K562 (cell line): ENCODE measurements at regions not wholly inside any gene's neighbourhood (a gene's known extent, or its start where the extent isn't known, plus 50 kb on each side); places are given as distances from the start of the nearest gene placed in this dataset.
"Not testable (repeated sequence)": the region's sequence is repeated elsewhere in the genome, so short reads cannot be mapped to it uniquely, and the experiment has no call there.

Experiments
- ATAC-seq: fragments of 200-7000 bp; cut with Tn5 transposase; 3 replicates; pipeline ENCODE4 v1.9.1; 2020; ENCODE audit warnings: moderate library complexity
- BruUV-seq: library from RNA; stranded (reverse); fragments of 400-500 nt; replicated peaks from 2 replicates; lab custom pipeline; 2021; lab: Mats Ljungman, UMichigan
- CTCF ChIA-PET: fragments of 300-600 bp; formaldehyde crosslinking; extraction: SDS; loops from one replicate; lab custom pipeline; 2021; ENCODE audit warnings: low intra/inter-chr PET ratio; lab: Yijun Ruan, JAX
- POLR2A ChIA-PET: fragments of 300-600, 350-650 bp; sonication (Branson Sonifier 250); formaldehyde crosslinking; extraction: SDS; loops from one replicate; lab custom pipeline; 2021; ENCODE audit warnings: antibody characterized with exemption, inconsistent platforms; lab: Yijun Ruan, JAX
- DNase-seq, 4 experiments: peaks; one replicate each; pipeline versions ENCODE4 v3.0.0 to v3.0.0-alpha.2; 2011 to 2018; ENCODE audit warnings: low spot score in 3 of 4, mixed read lengths in 3 of 4; ENCODE audit errors: extremely low read depth in 1 of 4
- FAIRE-seq: peaks from 2 replicates; lab custom pipeline; 2011; peaks lifted over from hg19 to GRCh38; lab: Jason Lieb, UNC
- H2AFZ ChIP-seq: 2 replicates; pipeline ENCODE4 v1.6.0; 2011; ENCODE audit warnings: low read depth, low read length, control low read depth, inconsistent platforms
- H3K27ac ChIP-seq: fragments of 200-600 bp; 3 replicates; pipeline ENCODE4 v1.8.0; 2011; ENCODE audit warnings: low read depth, mild to moderate bottlenecking, control low read depth, inconsistent platforms, low read length, moderate library complexity, mixed read lengths; ENCODE audit errors: extremely low read depth
- H3K27me3 ChIP-seq, 2 experiments: fragments of 300-600 bp in 1 of 2; 2 replicates in 1 of 2; 3 replicates in 1 of 2; pipeline versions ENCODE4 v1.6.0 to v1.8.0; 2011; ENCODE audit warnings: inconsistent platforms in 2 of 2, low read length in 2 of 2, mild to moderate bottlenecking in 1 of 2, mixed read lengths in 1 of 2, moderate library complexity in 1 of 2; ENCODE audit not compliant: control insufficient read depth in 2 of 2, insufficient read depth in 2 of 2
- H3K36me3 ChIP-seq: fragments of 300-600 bp; 3 replicates; pipeline ENCODE4 v1.8.0; 2011; ENCODE audit warnings: mild to moderate bottlenecking, low read length, inconsistent platforms; ENCODE audit not compliant: control insufficient read depth, insufficient read depth
- H3K4me1 ChIP-seq, 2 experiments: fragments of 200-600 bp in 1 of 2; replicated peaks in 1 of 2; 2 replicates in 1 of 2; 3 replicates in 1 of 2; pipeline versions ENCODE4 v1.5.1 to v1.8.0; 2011; ENCODE audit warnings: inconsistent platforms in 2 of 2, low read length in 2 of 2, mild to moderate bottlenecking in 1 of 2, mixed read lengths in 1 of 2, moderate library complexity in 1 of 2; ENCODE audit not compliant: control insufficient read depth in 2 of 2, insufficient read depth in 2 of 2
- H3K4me2 ChIP-seq: 2 replicates; pipeline ENCODE4 v1.6.1; 2011; ENCODE audit warnings: low read length, control low read depth, inconsistent platforms, mixed read lengths; ENCODE audit not compliant: insufficient read depth
- H3K4me3 ChIP-seq: fragments of 200-600 bp; sonication (generic), shearing (Covaris generic); 2 replicates; pipeline ENCODE4 v1.5.1; 2016; ENCODE audit warnings: control low read depth, inconsistent platforms
- H3K79me2 ChIP-seq: fragments of 200-600 bp; 3 replicates; pipeline ENCODE4 v1.8.0; 2011; ENCODE audit warnings: low read length, inconsistent platforms; ENCODE audit not compliant: control insufficient read depth, insufficient read depth
- H3K9ac ChIP-seq, 2 experiments: 2 replicates each; pipeline versions ENCODE4 v1.6.0 to v1.6.1; 2011; ENCODE audit warnings: low read depth in 2 of 2, low read length in 2 of 2, control low read depth in 1 of 2, inconsistent platforms in 1 of 2, mild to moderate bottlenecking in 1 of 2, mixed read lengths in 1 of 2; ENCODE audit not compliant: insufficient read depth in 1 of 2
- H3K9me1 ChIP-seq: one replicate; pipeline ENCODE4 v1.6.0; 2011; ENCODE audit warnings: inconsistent platforms, mild to moderate bottlenecking, low read length, moderate library complexity; ENCODE audit not compliant: control insufficient read depth, insufficient read depth
- H3K9me3 ChIP-seq: replicated peaks from 2 replicates; pipeline ENCODE4 v1.5.1; 2011; ENCODE audit warnings: low read depth, low read length, inconsistent platforms; ENCODE audit not compliant: control insufficient read depth, insufficient read depth
- H4K20me1 ChIP-seq: replicated peaks from 2 replicates; pipeline ENCODE4 v1.6.1; 2011; ENCODE audit warnings: low read length, inconsistent platforms, mixed read lengths; ENCODE audit not compliant: control insufficient read depth, insufficient read depth
- SMAD3 ChIP-seq: fragments of 450-650 bp; formaldehyde crosslinking; conservative IDR thresholded peaks from 2 replicates; pipeline ENCODE4 v1.4.0; 2020; ENCODE audit warnings: mild to moderate bottlenecking
- USF1 ChIP-seq: sonication (generic); formaldehyde crosslinking; IDR thresholded peaks from 2 replicates; pipeline ENCODE4 v1.9.0; 2022; ENCODE audit warnings: mild to moderate bottlenecking, missing genetic modification reagents
- ZBTB1 ChIP-seq: sonication (generic); formaldehyde crosslinking; IDR thresholded peaks from 2 replicates; pipeline ENCODE4 v1.8.1; 2023; ENCODE audit warnings: missing genetic modification reagents, low read depth, mild to moderate bottlenecking, borderline replicate concordance
- ZNF124 ChIP-seq: sonication (generic); formaldehyde crosslinking; IDR thresholded peaks from 2 replicates; pipeline ENCODE4 v1.8.1; 2022; ENCODE audit warnings: missing genetic modification reagents
- whole genome bisulfite sequencing: fragments of 100-300 bp; shearing (Covaris generic); methylation state at CpG from one replicate; pipeline ENCODE4 v1.1.6; 2016; ENCODE audit warnings: low coverage, mixed read lengths; ENCODE audit not compliant: insufficient coverage; ENCODE audit errors: missing lambda C conversion rate; 5-methylcytosine and 5-hydroxymethylcytosine counted together
- in situ Hi-C: fragments of 300-500 bp; cut with MboI; formaldehyde crosslinking; loops from 4 replicates; pipeline ENCODE4 v1.15.0; 2018; ENCODE audit warnings: inconsistent platforms, mixed read lengths
- intact Hi-C: fragments of 100-400 bp; cut with micrococcal nuclease; formaldehyde crosslinking; loops from 2 replicates; pipeline ENCODE4 v1.14.2; 2022
- TF ChIP-seq, protein P1 (sequence below), 3 experiments: IDR thresholded peaks in 2 of 3; conservative IDR thresholded peaks in 1 of 3; 2 replicates each; pipeline ENCODE4 v1.5.1; 2011 to 2012; ENCODE audit warnings: low read length in 3 of 3, mild to moderate bottlenecking in 3 of 3, control low read depth in 2 of 3, improper control_type of control experiment in 1 of 3, inconsistent platforms in 1 of 3, low read depth in 1 of 3, mixed read lengths in 1 of 3, moderate library complexity in 1 of 3; ENCODE audit not compliant: insufficient read depth in 2 of 3

DNA sequence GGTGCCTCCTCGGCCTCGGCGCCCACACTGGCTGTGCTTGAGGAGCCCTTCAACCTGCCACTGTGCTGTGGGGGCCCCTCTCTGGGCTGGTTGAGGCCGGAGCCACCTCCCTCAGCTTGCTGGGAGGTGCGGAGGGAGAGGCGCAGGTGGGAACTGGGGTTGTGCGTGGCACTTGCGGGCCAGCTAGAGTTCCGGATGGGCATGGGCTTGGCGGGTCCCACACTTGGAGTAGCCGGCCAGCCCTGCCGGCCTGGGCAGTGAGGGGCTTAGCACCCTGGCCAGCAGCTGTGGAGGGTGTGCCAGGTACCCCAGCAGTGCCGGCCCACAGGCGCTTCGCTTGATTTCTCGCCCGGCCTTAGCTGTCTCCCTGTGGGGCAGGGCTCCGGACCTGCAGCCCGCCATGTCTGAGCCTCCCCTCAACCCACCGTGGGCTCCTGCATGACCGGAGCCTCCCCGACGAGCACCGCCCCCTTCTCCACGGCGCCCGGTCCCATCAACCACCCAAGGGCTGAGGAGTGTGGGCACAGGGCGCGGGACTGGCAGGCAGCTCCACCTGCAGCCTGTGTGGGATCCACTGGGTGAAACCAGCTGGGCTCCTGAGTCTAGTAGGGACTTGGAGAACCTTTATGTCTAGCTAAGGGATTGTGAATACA, 723.8 kb downstream of the DIAPH3 start:
- ChIA-PET POLR2A (no interaction called here), CTCF (no interaction called here)
- Histone ChIP-seq H3K9me1 (no peaks in the 10 kb centered on the region), H3K27ac (no peak overlapping the region), H3K4me1 (no peaks in the 10 kb centered on the region), H3K9me3 (no peaks in the 10 kb centered on the region), H4K20me1 (no peaks in the 10 kb centered on the region), H3K79me2 (no peaks in the 10 kb centered on the region), H3K4me3 (no peak overlapping the region), H2AFZ (no peak overlapping the region), H3K27me3 (peaks cover 0 to 5% of the 10 kb centered on the region in 2 experiments; a peak in 1 of 5 replicates), H3K4me2 (no peak overlapping the region), H3K36me3 (no peaks in the 10 kb centered on the region), H3K9ac (no peak overlapping the region)
- in situ Hi-C loops: no loop called here
- intact Hi-C loops: no loop called here
- BruUV-seq: no TSS peak
- ATAC-seq (no peak), FAIRE-seq (no peak), DNase-seq (no peak)
- TF ChIP-seq, protein P1, sequence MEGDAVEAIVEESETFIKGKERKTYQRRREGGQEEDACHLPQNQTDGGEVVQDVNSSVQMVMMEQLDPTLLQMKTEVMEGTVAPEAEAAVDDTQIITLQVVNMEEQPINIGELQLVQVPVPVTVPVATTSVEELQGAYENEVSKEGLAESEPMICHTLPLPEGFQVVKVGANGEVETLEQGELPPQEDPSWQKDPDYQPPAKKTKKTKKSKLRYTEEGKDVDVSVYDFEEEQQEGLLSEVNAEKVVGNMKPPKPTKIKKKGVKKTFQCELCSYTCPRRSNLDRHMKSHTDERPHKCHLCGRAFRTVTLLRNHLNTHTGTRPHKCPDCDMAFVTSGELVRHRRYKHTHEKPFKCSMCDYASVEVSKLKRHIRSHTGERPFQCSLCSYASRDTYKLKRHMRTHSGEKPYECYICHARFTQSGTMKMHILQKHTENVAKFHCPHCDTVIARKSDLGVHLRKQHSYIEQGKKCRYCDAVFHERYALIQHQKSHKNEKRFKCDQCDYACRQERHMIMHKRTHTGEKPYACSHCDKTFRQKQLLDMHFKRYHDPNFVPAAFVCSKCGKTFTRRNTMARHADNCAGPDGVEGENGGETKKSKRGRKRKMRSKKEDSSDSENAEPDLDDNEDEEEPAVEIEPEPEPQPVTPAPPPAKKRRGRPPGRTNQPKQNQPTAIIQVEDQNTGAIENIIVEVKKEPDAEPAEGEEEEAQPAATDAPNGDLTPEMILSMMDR (IDR thresholded peaks at IDR 0.05 in 2 of 3, conservative IDR thresholded peaks at IDR 0.05 in 1 of 3; ENCODE audit: insufficient read depth in 2 of 3, low read depth in 1 of 3, low read length in 3 of 3): no peak
- TF ChIP-seq SMAD3 (CRISPR knock-in tag) (no peak), ZBTB1 (CRISPR knock-in tag) (no peak), ZNF124 (CRISPR knock-in tag) (no peak), USF1 (no peak)
- 10% methylated on average over 4 of the region's 29 CpGs for WGBS

- H3K4me2 ChIP-seq, FAIRE-seq, DNase-seq, H3K9ac ChIP-seq, CTCF ChIA-PET, H3K9me1 ChIP-seq, H3K27ac ChIP-seq, H3K79me2 ChIP-seq, in situ Hi-C loops, H2AFZ ChIP-seq, BruUV-seq, H4K20me1 ChIP-seq, H3K4me1 ChIP-seq, POLR2A ChIA-PET, H3K27me3 ChIP-seq, intact Hi-C loops, ATAC-seq, H3K36me3 ChIP-seq, H3K9me3 ChIP-seq, H3K4me3 ChIP-seq: not testable (repeated sequence)
- 19% methylated on average over 12 of the region's 13 CpGs for WGBS
Observed at GRCh38 chr13:59441068-59441467, 722.7 kb downstream of the DIAPH3 start.
